H9 (cell line): ENCODE measurements at regions not wholly inside any gene's neighbourhood (a gene's known extent, or its start where the extent isn't known, plus 50 kb on each side); places are given as distances from the start of the nearest gene placed in this dataset.

ENCODE experiments used
- DNase-seq: peaks from one replicate; pipeline ENCODE4 v3.0.0-alpha.2; 2017
- H2AFZ ChIP-seq: one replicate; pipeline ENCODE4 v1.6.1; 2013; ENCODE audit warnings: mild to moderate bottlenecking, low read length, control low read depth, moderate library complexity
- H2AK5ac ChIP-seq: 2 replicates; pipeline ENCODE4 v1.6.1; 2013; ENCODE audit warnings: low read length, control low read depth, mixed read lengths; ENCODE audit not compliant: insufficient read length
- H2BK120ac ChIP-seq: one replicate; pipeline ENCODE4 v1.6.1; 2013; ENCODE audit warnings: low read depth, mild to moderate bottlenecking, low read length, control low read depth, inconsistent platforms; ENCODE audit not compliant: poor library complexity, severe bottlenecking
- H2BK12ac ChIP-seq: 2 replicates; pipeline ENCODE4 v1.6.1; 2013; ENCODE audit warnings: low read length, control low read depth, mixed read lengths, low read depth; ENCODE audit not compliant: insufficient read length
- H2BK15ac ChIP-seq: 2 replicates; pipeline ENCODE4 v1.6.1; 2013; ENCODE audit warnings: low read depth, low read length, control low read depth
- H2BK20ac ChIP-seq: one replicate; pipeline ENCODE4 v1.6.1; 2013; ENCODE audit warnings: low read depth, mild to moderate bottlenecking, low read length, control low read depth, inconsistent platforms; ENCODE audit not compliant: poor library complexity, severe bottlenecking
- H2BK5ac ChIP-seq: 2 replicates; pipeline ENCODE4 v1.6.1; 2013; ENCODE audit warnings: low read length, control low read depth, mixed read lengths; ENCODE audit not compliant: insufficient read length
- H3K14ac ChIP-seq: 2 replicates; pipeline ENCODE4 v1.6.1; 2013; ENCODE audit warnings: low read length, control low read depth; ENCODE audit not compliant: insufficient read depth
- H3K18ac ChIP-seq: 2 replicates; pipeline ENCODE4 v1.6.1; 2013; ENCODE audit warnings: low read depth, mild to moderate bottlenecking, mixed read lengths, low read length, control low read depth; ENCODE audit not compliant: insufficient read length
- H3K23ac ChIP-seq: 2 replicates; pipeline ENCODE4 v1.6.1; 2013; ENCODE audit warnings: low read length, control low read depth, mixed read lengths, low read depth; ENCODE audit not compliant: insufficient read length
- H3K23me2 ChIP-seq: 2 replicates; pipeline ENCODE4 v1.6.1; 2013; ENCODE audit warnings: low read depth, mild to moderate bottlenecking, mixed read lengths, low read length, control low read depth; ENCODE audit not compliant: insufficient read length, poor library complexity, severe bottlenecking
- H3K27ac ChIP-seq: 2 replicates; pipeline ENCODE4 v1.5.1; 2013; ENCODE audit warnings: low read length, control low read depth, mixed read lengths, low read depth; ENCODE audit not compliant: insufficient read length
- H3K27me3 ChIP-seq: 2 replicates; pipeline ENCODE4 v1.6.1; 2013; ENCODE audit warnings: low read length, control low read depth, inconsistent platforms; ENCODE audit not compliant: insufficient read depth
- H3K4ac ChIP-seq: 2 replicates; pipeline ENCODE4 v1.6.1; 2013; ENCODE audit warnings: low read depth, mild to moderate bottlenecking, control low read depth, inconsistent platforms, low read length, moderate library complexity
- H3K4me1 ChIP-seq: 2 replicates; pipeline ENCODE4 v1.6.1; 2013; ENCODE audit warnings: low read length, control low read depth, inconsistent platforms; ENCODE audit not compliant: insufficient read depth
- H3K4me2 ChIP-seq: 2 replicates; pipeline ENCODE4 v1.6.1; 2013; ENCODE audit warnings: low read length, control low read depth, mixed read lengths; ENCODE audit not compliant: insufficient read length, insufficient read depth
- H3K56ac ChIP-seq: 2 replicates; pipeline ENCODE4 v1.6.1; 2013; ENCODE audit warnings: low read depth, mild to moderate bottlenecking, mixed read lengths, low read length, control low read depth; ENCODE audit not compliant: insufficient read length
- H3K79me1 ChIP-seq: 2 replicates; pipeline ENCODE4 v1.6.1; 2013; ENCODE audit warnings: low read depth, mild to moderate bottlenecking, moderate library complexity, low read length, control low read depth, inconsistent platforms; ENCODE audit not compliant: insufficient read depth, poor library complexity, severe bottlenecking
- H3K79me2 ChIP-seq: 2 replicates; pipeline ENCODE4 v1.6.1; 2013; ENCODE audit warnings: low read length, control low read depth, inconsistent platforms; ENCODE audit not compliant: insufficient read depth
- H3K9ac ChIP-seq: 2 replicates; pipeline ENCODE4 v1.6.1; 2013; ENCODE audit warnings: low read length, control low read depth, mixed read lengths; ENCODE audit not compliant: insufficient read length; ENCODE audit errors: extremely low read depth
- H3K9me3 ChIP-seq: one replicate; pipeline ENCODE4 v1.6.1; 2013; ENCODE audit warnings: low read depth, low read length, inconsistent platforms; ENCODE audit not compliant: control insufficient read depth
- H3T11ph ChIP-seq: one replicate; pipeline ENCODE4 v1.6.1; 2013; ENCODE audit warnings: mild to moderate bottlenecking, low read length, control low read depth, inconsistent platforms
- H4K20me1 ChIP-seq: one replicate; pipeline ENCODE4 v1.6.1; 2013; ENCODE audit not compliant: control insufficient read depth, insufficient read length, insufficient read depth
- H4K5ac ChIP-seq: 2 replicates; pipeline ENCODE4 v1.6.1; 2013; ENCODE audit warnings: low read depth, mild to moderate bottlenecking, mixed read lengths, low read length, control low read depth; ENCODE audit not compliant: insufficient read length
- H4K8ac ChIP-seq: replicated peaks from 2 replicates; pipeline ENCODE4 v1.6.1; 2013; ENCODE audit warnings: low read length, control low read depth, mixed read lengths, low read depth; ENCODE audit not compliant: insufficient read length
- H4K91ac ChIP-seq: 2 replicates; pipeline ENCODE4 v1.6.1; 2013; ENCODE audit warnings: low read depth, mild to moderate bottlenecking, moderate library complexity, mixed read lengths, low read length, control low read depth; ENCODE audit not compliant: insufficient read length
- H3K27ac Mint-ChIP-seq, 3 experiments: 2 replicates in 2 of 3; 3 replicates in 1 of 3; pipeline ENCODE4 v1.8.0; 2020 to 2021; ENCODE audit warnings: mixed read lengths in 3 of 3, mild to moderate bottlenecking in 1 of 3, moderate library complexity in 1 of 3
- H3K27me3 Mint-ChIP-seq: 2 replicates; pipeline ENCODE4 v1.8.0; 2021; ENCODE audit warnings: low read depth, mild to moderate bottlenecking, moderate library complexity, mixed read lengths
- H3K36me3 Mint-ChIP-seq, 3 experiments: 2 replicates in 2 of 3; 3 replicates in 1 of 3; pipeline ENCODE4 v1.8.0; 2020 to 2021; ENCODE audit warnings: low read depth in 3 of 3, mixed read lengths in 3 of 3; ENCODE audit not compliant: insufficient read depth in 1 of 3
- H3K4me1 Mint-ChIP-seq, 2 experiments: 2 replicates each; pipeline ENCODE4 v1.8.0; 2020; ENCODE audit warnings: mixed read lengths in 2 of 2
- H3K4me3 Mint-ChIP-seq, 2 experiments: 2 replicates in 1 of 2; 3 replicates in 1 of 2; pipeline ENCODE4 v1.8.0; 2020 to 2021; ENCODE audit warnings: mild to moderate bottlenecking in 2 of 2, mixed read lengths in 2 of 2, moderate library complexity in 1 of 2
- H3K9me3 Mint-ChIP-seq, 2 experiments: 2 replicates in 1 of 2; 3 replicates in 1 of 2; pipeline ENCODE4 v1.8.0; 2020; ENCODE audit warnings: mild to moderate bottlenecking in 2 of 2, mixed read lengths in 2 of 2, moderate library complexity in 1 of 2
- CTCF ChIP-seq: fragments of 200-600 bp; sonication (generic); conservative IDR thresholded peaks from 3 replicates; pipeline ENCODE4 v1.8.0; 2021; ENCODE audit warnings: antibody characterized with exemption, mild to moderate bottlenecking
- WGBS: extraction: QIAGEN DNeasy Blood & Tissue Kit; methylation state at CpG from one replicate; pipeline ENCODE4 v1.1.7; 2013; ENCODE audit warnings: missing lambda C conversion rate, low lambda C conversion rate, mixed read lengths; ENCODE audit not compliant: insufficient read length; ENCODE audit errors: extremely low coverage; 5-methylcytosine and 5-hydroxymethylcytosine counted together

DNA sequence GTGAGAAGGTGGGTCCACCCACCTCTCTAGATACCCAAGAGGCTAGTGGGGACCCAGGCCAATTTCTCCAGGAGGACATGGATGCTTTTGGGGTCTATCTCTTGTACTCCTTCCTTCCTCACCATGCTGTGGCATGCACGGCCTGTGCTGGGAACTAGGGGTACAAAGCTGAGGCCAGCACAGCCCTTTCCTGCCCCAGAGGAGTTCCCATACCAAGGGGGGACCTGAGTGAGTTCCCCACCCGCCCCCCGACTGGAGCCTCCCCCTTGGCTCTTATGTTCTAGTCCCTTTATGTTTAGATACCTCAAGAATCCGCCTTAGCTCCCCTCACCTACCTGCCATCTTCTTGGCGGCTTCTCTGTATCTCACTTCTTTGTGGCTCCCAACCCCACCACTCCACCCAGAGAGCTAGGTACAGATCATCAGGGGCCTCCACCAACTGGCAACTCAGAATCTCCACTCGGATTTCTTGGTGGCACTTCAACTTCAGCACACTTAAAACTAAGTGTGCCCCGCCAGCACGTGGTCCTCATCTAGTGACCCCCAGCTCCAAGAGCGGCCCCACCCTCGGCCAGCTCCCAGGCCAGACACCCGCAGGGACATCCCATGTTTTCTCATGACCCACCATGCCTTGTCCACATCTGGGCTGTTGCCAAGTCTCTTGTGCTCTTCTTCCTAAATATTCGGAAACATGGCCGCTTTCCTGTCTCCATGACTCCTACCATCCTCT lies 115.2 kb upstream of the RTL1 start:
- Histone ChIP-seq H3K14ac (no peak overlapping the region), H2BK5ac (no peak overlapping the region), H4K5ac (no peak overlapping the region), H3K27me3 (no peaks in the 10 kb centered on the region), H3K9ac (no peak overlapping the region), H3K23me2 (no peaks in the 10 kb centered on the region), H3K4ac (no peak overlapping the region), H4K20me1 (no peaks in the 10 kb centered on the region), H3K4me2 (no peak overlapping the region), H4K91ac (no peak overlapping the region), H2BK12ac (no peak overlapping the region), H2BK120ac (no peak overlapping the region), H2BK20ac (no peak overlapping the region), H2AFZ (no peak overlapping the region), H3K56ac (no peak overlapping the region), H3K79me1 (no peaks in the 10 kb centered on the region), H3T11ph (no peak overlapping the region), H3K27ac (no peak overlapping the region), H3K9me3 (no peaks in the 10 kb centered on the region), H3K79me2 (no peaks in the 10 kb centered on the region), H2BK15ac (no peak overlapping the region), H3K18ac (no peak overlapping the region), H4K8ac (no peak overlapping the region), H3K23ac (no peak overlapping the region), H2AK5ac (no peak overlapping the region), H3K4me1 (no peaks in the 10 kb centered on the region)
- H3K4me3 Mint-ChIP-seq = no peak overlapping the region
- no peak overlapping the region; a peak in 1 of 7 replicates for H3K27ac Mint-ChIP-seq
- H3K27me3 Mint-ChIP-seq = peaks cover 20% of the 10 kb centered on the region
- peak; percentile 10 for DNase-seq
- H3K36me3 Mint-ChIP-seq = peaks cover 2 to 15% (median 6%) of the 10 kb centered on the region in 3 experiments; a peak in 4 of 7 replicates
- H3K4me1 Mint-ChIP-seq = peaks cover 7% of the 10 kb centered on the region in 2 experiments
- H3K9me3 Mint-ChIP-seq = peaks cover 19 to 34% of the 10 kb centered on the region in 2 experiments; a peak in 4 of 5 replicates
- no peak for TF ChIP-seq CTCF
- WGBS = no CpG with 5 or more reads among the region's 13 CpGs
